Fibroblast of skin of right quadriceps (primary cell): ENCODE measurements at regions not wholly inside any gene's neighbourhood (a gene's known extent, or its start where the extent isn't known, plus 50 kb on each side); places are given as distances from the start of the nearest gene placed in this dataset.

Source experiments
- DNase-seq: peaks from one replicate; pipeline ENCODE4 v3.0.0-alpha.2; 2013

DNA sequence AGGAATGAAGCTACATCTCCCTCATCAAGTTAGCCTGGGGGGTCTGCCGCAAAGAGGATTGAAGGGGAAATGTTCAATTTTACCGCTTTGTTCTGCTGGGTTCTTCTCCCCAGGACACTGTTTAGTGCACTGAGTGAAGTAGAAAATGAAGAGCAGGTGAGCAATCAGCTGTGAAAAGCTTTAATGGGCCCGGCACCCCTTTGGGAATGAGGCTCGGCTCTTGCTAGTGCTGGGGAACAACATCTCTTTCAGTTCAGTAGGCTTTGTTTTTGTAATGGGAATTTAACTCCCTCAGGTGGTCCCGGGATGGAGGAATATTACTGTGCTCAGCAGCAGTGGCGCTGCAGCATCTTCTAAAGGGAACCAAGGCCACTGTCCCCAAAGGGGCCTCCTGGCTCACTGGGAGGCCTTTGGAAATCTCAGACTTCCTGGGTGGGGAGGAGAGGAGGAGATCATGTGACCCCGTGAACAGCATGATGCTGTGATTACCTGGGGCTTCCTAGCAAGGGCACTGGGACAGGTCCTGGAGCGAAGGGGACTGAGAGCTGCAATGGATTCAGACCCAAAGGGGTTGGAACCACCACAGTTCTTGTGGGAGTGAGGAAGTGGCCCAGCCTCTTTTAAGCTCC is 85.2 kb upstream of the MAX start:
- no peak for DNase-seq

DNA sequence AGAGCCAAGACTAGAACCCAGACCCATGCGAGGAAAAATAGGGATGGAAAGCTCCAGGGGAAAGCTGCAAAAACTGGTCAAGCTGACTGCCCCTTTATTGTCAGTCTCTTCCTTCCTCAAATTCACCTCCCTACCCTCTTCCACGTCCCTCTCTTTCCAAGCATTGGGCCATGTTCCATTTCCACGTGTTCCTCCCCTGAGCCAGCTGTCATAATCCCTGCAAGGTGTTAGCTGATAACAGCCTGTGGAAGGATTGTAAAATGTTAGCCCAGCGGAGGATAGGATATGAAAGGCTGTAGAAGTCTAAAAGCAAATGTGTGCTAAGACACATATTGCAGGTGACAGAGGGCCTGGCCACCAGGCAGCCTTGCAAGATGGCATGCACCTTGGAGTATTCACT is 88.0 kb upstream of the MAX start:
- DNase-seq: no peak

GRCh38 chr14:65191716-65192115 is 89.4 kb upstream of the MAX start:
- no peak for DNase-seq

DNA sequence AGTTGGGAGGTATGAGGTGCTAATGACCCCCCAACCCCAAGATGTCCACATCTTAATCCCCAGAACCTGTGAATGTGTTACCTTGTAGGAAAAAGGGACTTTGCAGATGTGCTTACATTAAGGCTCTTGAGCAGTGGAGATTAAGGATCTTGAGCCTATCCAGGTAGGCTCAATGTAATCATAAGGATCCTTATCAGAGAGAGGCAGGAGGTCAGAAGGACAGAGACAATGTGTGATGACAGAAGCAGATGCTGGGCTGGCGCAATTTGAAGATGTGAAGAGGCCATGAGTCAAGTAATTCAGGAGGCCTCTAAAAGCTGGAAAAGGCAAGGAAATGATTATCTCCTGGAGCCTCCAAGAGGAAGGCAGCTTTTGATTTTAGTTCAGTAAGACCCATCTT is 90.4 kb upstream of the MAX start:
- DNase-seq: no peak

DNA sequence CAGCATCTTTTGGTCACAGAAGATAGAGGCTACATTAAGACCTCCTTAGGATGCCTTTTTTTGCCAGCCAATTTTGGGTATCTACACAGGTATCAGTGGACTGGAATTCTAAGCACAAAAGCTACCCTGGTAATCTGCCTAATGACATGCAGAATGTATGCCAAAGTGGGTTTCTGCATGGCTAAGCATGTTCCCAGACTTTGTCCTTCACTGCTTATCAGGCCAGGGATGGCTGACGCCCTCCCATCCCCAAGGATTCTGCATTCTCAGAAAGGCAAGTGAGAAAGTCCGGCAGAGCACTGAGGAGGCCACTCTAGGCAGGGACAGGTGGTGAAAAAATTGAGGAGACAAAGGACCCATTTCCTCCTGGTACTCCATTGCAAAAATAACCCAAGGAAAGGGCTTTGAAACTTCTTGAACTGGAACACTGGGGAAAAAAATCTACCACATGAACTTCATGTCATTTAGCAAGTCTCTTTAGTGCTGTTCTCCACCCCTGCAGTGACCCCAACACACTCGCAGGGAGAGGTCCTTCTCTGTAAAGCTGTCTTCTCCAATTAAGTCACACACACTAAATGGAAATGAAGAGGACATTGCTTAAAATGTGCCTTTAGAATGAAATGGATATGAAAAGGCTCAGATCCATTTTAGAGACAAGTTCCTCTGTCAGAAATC is 91.7 kb upstream of the MAX start:
- no peak for DNase-seq

GRCh38 chr14:65195042-65195719 is 92.9 kb upstream of the MAX start:
- DNase-seq: no peak

DNA sequence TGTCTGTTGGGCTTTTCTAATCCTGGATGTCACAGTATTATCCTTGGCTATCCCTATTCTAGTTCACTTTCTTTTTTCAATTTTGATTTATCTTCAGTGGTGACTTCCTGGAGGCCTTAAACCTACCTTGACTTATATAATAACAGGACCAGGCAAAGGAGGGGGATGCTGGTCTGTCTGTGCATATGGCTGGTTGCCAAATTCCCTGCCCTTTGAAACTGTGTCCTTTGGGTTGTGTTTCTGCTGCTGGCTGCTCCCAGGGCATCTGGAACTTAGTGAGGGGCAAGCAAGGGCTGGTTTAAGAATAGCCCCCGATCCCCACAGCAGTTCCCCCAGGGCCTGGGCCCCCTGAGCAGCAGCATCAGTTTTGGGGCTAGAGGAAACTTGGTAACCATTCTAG is 96.0 kb upstream of the MAX start:
- DNase-seq: no peak

GRCh38 chr14:65200454-65200853 is 98.1 kb upstream of the MAX start:
- no peak for DNase-seq

DNA sequence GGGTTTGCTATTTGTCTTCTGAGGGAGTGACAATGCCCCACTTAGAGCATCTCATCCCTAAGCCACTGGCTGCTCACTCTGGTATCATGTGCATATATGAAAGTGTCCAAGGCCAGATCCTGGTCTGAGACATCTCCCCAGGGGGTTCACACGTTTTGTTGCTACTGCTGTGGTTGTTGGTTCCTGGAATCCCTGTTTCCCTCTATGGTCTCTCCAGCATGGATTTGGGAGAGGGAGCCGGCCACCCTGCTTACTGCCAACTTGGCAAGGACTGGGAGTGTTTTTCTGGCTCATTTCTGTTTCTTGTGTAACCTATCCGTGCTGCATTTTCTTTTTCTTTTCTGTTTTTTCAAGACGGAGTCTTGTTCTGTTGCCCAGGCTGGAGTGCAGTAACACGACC is 101.3 kb upstream of the MAX start:
- no peak for DNase-seq

- DNase-seq: no peak
Observed at GRCh38 chr14:65204056-65204455, 101.7 kb upstream of the MAX start.

DNA sequence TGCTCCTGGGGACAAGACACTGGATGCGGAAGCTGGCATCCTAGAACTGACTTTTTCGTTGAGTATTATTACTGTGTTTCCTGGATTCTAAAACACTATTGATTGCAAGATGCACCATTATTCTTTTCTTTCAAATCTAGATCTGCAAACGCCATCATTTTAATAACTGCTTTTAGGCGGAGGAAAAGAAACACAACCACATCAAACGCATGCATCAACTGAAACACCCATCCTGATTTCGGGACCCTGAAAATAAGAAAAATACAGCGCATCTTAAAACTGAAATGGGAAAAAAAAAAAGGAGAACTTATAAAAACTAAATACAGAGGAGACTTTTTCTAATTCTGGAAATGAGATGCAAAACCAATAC is 103.7 kb upstream of the MAX start:
- DNase-seq: no peak

DNA sequence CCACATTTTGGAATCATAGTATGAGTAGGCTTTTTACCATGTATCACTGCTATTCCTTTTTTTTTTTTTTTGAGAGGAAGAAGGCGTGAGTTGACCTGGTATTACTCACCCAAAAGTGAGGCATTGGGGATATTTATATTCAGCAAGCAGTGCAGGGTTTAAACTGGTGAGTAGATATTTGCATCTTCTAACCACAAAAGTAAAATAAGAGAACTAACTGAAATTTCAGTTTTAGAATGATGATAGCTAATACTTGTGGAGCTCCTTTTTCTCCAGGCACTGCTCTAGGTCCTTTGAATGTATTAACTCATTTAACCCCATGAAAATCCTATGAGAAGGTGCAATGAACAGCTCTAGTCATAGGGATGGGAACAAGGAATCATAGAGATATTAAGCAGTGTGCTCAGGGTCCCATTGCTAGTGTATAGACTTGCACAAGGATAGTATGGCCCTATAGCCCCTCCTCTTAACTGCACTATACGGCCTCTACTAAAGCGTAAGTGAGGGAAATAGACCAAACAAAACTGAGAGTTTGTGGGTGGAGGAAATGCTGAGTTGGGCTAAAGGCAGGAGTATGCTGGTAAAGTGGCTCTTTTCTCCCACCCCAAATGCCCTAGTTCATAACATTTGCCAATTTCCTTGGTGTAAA is 104.3 kb upstream of the MAX start:
- peak; percentile 82 for DNase-seq

GRCh38 chr14:65208548-65208947 is 106.2 kb upstream of the MAX start:
- DNase-seq: no peak

GRCh38 chr14:65210118-65210821 is 108.0 kb upstream of the MAX start:
- peak; percentile 34 for DNase-seq

DNA sequence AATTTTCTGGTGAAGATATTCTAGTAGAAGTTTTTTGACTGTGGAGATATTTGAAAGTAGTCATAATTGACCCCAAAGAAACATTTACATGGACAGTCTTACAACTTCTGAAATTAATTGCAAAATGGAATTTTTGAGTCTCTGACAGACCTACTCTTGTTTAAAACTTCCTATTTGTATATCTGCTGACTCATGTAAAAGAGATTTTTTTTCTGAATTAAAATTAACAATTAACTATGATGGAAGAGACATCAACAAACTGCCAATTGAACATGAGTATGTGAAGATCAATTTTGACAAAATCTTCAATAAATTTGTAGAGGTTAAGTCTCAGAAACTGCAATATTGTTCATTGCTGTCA is 108.5 kb upstream of the MAX start:
- peak; percentile 28 for DNase-seq

- DNase-seq: peak; percentile 87
Observed at GRCh38 chr14:65211341-65211987, 109.1 kb upstream of the MAX start.

GRCh38 chr14:65213316-65213715 is 111.0 kb upstream of the MAX start:
- no peak for DNase-seq

DNA sequence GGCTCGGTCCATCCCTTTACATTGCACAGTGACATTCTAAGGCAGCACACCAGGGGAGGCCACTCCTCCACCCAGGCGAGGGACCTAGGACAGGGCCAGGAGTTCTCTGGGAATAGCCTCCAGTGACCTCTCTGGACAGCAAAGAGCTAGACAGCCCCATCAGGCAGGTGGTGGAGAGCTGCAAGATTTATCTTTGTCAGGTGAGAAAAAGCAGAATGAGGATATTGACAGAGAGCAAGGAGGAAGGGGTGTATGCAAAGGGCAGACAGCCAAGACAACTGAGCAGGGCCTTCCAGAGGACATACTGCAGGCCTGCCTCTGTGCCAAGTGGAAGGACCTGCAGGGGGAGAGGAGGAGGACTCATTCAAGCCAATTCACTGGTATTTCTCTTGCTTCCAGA is 112.4 kb upstream of the MAX start:
- no peak for DNase-seq

- DNase-seq: no peak
Observed at GRCh38 chr14:65219353-65219752, 117.0 kb upstream of the MAX start.

DNA sequence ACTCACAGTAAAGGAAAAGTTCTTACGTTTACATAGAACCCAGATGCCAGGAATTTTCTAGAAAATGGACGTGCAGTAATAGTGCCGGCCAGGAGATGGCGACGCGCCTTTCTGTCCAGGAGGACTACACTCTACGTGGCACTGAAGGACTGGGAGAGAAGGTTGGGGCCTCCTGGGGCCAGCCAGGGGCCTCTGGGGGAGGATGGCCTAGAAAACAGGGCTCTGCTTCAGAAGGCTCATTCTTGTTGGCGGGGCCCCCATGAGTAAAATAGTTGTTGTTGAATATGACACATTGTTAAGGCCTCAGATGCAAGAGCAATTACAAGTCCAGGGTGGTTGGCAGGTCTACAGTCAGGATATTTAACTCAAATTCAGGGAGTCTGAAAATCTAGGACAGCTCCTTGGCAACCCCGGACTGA is 120.1 kb upstream of the MAX start:
- DNase-seq: peak; percentile 72

- DNase-seq: no peak
Observed at GRCh38 chr14:65223636-65224035, 121.3 kb upstream of the MAX start.

DNA sequence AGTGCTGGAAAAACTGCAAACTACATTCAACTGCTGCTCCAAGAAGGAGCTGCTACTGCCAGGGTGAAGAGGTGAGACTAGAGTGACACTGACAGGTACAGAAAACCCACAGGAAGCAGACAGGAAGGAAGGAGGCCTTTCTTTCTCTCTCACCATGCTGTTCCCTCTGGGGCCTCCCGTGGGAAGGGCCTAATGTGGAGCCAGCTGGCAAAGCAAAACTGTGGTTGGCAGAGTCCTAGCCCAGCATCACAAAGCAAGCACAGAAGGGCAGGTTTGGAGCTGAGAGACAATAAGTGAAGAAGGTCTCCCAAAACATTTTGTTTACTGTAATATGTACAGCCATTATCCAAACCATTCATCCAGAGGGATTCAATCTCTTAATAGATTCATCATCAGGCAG is 122.5 kb upstream of the MAX start:
- DNase-seq: no peak
